GF-D8 (cell line): ENCODE measurements at regions not wholly inside any gene's neighbourhood (a gene's known extent, or its start where the extent isn't known, plus 50 kb on each side); places are given as distances from the start of the nearest gene placed in this dataset.

ENCODE experiments used
- DNase-seq: peaks from one replicate; lab custom pipeline; 2025; lab: John Stamatoyannopoulos, UW

- no peak for DNase-seq
These were observed 130.0 kb upstream of the HDAC4 start for GRCh38 chr2:239530749-239531316.

GRCh38 chr2:239529313-239530015, 128.6 kb upstream of the HDAC4 start:
- no peak for DNase-seq

GRCh38 chr2:239528883-239529282, 128.1 kb upstream of the HDAC4 start:
- DNase-seq = no peak

GRCh38 chr2:239528146-239528545, 127.3 kb upstream of the HDAC4 start:
- no peak for DNase-seq

- no peak for DNase-seq
These were observed 126.0 kb upstream of the HDAC4 start for GRCh38 chr2:239526666-239527415.

- no peak for DNase-seq
These were observed 125.2 kb upstream of the HDAC4 start for GRCh38 chr2:239526038-239526437.

GRCh38 chr2:239523954-239524330, 123.1 kb upstream of the HDAC4 start:
- peak; percentile 56 for DNase-seq

- DNase-seq = peak; percentile 82
These were observed 122.5 kb upstream of the HDAC4 start for GRCh38 chr2:239523147-239523953.

- DNase-seq = no peak
These were observed 121.9 kb upstream of the HDAC4 start for GRCh38 chr2:239522740-239523119.

- no peak for DNase-seq
These were observed 121.4 kb upstream of the HDAC4 start for GRCh38 chr2:239522002-239522739.

GRCh38 chr2:239521518-239521815, 120.6 kb upstream of the HDAC4 start:
- no peak for DNase-seq

- DNase-seq = no peak
These were observed 120.1 kb upstream of the HDAC4 start for GRCh38 chr2:239520811-239521517.

GRCh38 chr2:239519921-239520585, 119.2 kb upstream of the HDAC4 start:
- DNase-seq = no peak

- no peak for DNase-seq
These were observed 118.5 kb upstream of the HDAC4 start for GRCh38 chr2:239519089-239519920.

GRCh38 chr2:239518286-239519088, 117.7 kb upstream of the HDAC4 start:
- DNase-seq = no peak

- no peak for DNase-seq
These were observed 116.9 kb upstream of the HDAC4 start for GRCh38 chr2:239517686-239518085.

- no peak for DNase-seq
These were observed 116.1 kb upstream of the HDAC4 start for GRCh38 chr2:239516954-239517305.

GRCh38 chr2:239516286-239516953, 115.6 kb upstream of the HDAC4 start:
- no peak for DNase-seq
